ENCODE measurements at regions not wholly inside any gene's neighbourhood (a gene's known extent, or its start where the extent isn't known, plus 50 kb on each side); places are given as distances from the start of the nearest gene placed in this dataset.

GRCh38 chr9:13461414-13461991 is 182.0 kb upstream of the MPDZ start:
- Histone ChIP-seq H3K4me1 (ENCODE audit: control insufficient read depth in 2 of 2, insufficient read depth in 2 of 2, low read length in 2 of 2) (no peaks in the 10 kb centered on the region), H2AFZ (ENCODE audit: insufficient read depth, low read depth, low read length, poor library complexity, severe bottlenecking) (no peak overlapping the region), H3K79me2 (ENCODE audit: control insufficient read depth, insufficient read depth, low read length) (no peaks in the 10 kb centered on the region), H3K27me3 (replicated peaks in 1 of 4; ENCODE audit: control extremely low read depth in 1 of 4, control insufficient read depth in 3 of 4, insufficient read depth in 4 of 4, low read length in 3 of 4) (no peaks in the 10 kb centered on the region), H3K27ac (ENCODE audit: low read length in 2 of 2) (no peak overlapping the region), H3K9me3 (ENCODE audit: control extremely low read depth in 1 of 3, control insufficient read depth in 2 of 3, insufficient read depth in 1 of 3, low read length in 2 of 3) (peaks cover 0 to 4% (median 0%) of the 10 kb centered on the region in 3 donors), H4K20me1 (ENCODE audit: control insufficient read depth, insufficient read depth, low read length, poor library complexity, severe bottlenecking) (no peaks in the 10 kb centered on the region), H3K9ac (ENCODE audit: low read length) (no peak overlapping the region), H3K4me2 (replicated peaks; ENCODE audit: low read depth, low read length, poor library complexity, severe bottlenecking) (no peak overlapping the region), H3K36me3 (replicated peaks in 1 of 2; ENCODE audit: control extremely low read depth in 1 of 2, control insufficient read depth in 1 of 2, extremely low read depth in 1 of 2, insufficient read depth in 2 of 2, low read length in 1 of 2) (no peaks in the 10 kb centered on the region), H3K4me3 (ENCODE audit: control extremely low read depth in 1 of 5, extremely low read depth in 1 of 5, insufficient read depth in 1 of 5, low read depth in 2 of 5, low read length in 4 of 5) (no peak overlapping the region)
- POLR2A ChIA-PET, result no interaction called here
- Mint-ChIP-seq H3K4me3 (no peak overlapping the region), H3K27me3 (no peaks in the 10 kb centered on the region), H3K27ac (no peak overlapping the region), H3K4me1 (no peaks in the 10 kb centered on the region), H3K9me3 (ENCODE audit: insufficient read depth) (peaks cover 3% of the 10 kb centered on the region)
- intact Hi-C loops (cut with micrococcal nuclease), result no loop called here
- 93% methylated on average over 3 of the region's 4 CpGs for WGBS (ENCODE audit: insufficient coverage)
- CTCF ChIA-PET, result no interaction called here
- DNase-seq (no peak), ATAC-seq (ENCODE audit: low read depth) (no peak)
- TF ChIP-seq CTCF (IDR thresholded peaks at IDR 0.05), result no peak
- TF ChIP-seq EZH2 (IDR thresholded peaks at IDR 0.05; ENCODE audit: borderline replicate concordance, insufficient read depth, low read depth, low read length, poor library complexity, severe bottlenecking), result no peak

- CTCF ChIA-PET, result no interaction called here
- H3K27ac Mint-ChIP-seq, result no peak overlapping the region
- TF ChIP-seq CTCF (IDR thresholded peaks at IDR 0.05), result no peak
- no peak for TF ChIP-seq EZH2 (IDR thresholded peaks at IDR 0.05; ENCODE audit: borderline replicate concordance, insufficient read depth, low read depth, low read length, poor library complexity, severe bottlenecking)
- ATAC-seq (ENCODE audit: low read depth), result no peak
- POLR2A ChIA-PET, result no interaction called here
- Histone ChIP-seq H3K27ac (ENCODE audit: low read length in 2 of 2) (no peak overlapping the region), H3K4me2 (replicated peaks; ENCODE audit: low read depth, low read length, poor library complexity, severe bottlenecking) (no peak overlapping the region), H3K9ac (ENCODE audit: low read length) (no peak overlapping the region), H3K4me1 (ENCODE audit: control insufficient read depth in 2 of 2, insufficient read depth in 2 of 2, low read length in 2 of 2) (no peaks in the 10 kb centered on the region), H4K20me1 (ENCODE audit: control insufficient read depth, insufficient read depth, low read length, poor library complexity, severe bottlenecking) (no peaks in the 10 kb centered on the region), H3K9me3 (ENCODE audit: control extremely low read depth in 1 of 3, control insufficient read depth in 2 of 3, insufficient read depth in 1 of 3, low read length in 2 of 3) (peaks cover 0 to 4% (median 0%) of the 10 kb centered on the region in 3 donors), H3K36me3 (replicated peaks in 1 of 2; ENCODE audit: control extremely low read depth in 1 of 2, control insufficient read depth in 1 of 2, extremely low read depth in 1 of 2, insufficient read depth in 2 of 2, low read length in 1 of 2) (no peaks in the 10 kb centered on the region), H3K79me2 (ENCODE audit: control insufficient read depth, insufficient read depth, low read length) (no peaks in the 10 kb centered on the region), H3K27me3 (replicated peaks in 1 of 4; ENCODE audit: control extremely low read depth in 1 of 4, control insufficient read depth in 3 of 4, insufficient read depth in 4 of 4, low read length in 3 of 4) (no peaks in the 10 kb centered on the region), H2AFZ (ENCODE audit: insufficient read depth, low read depth, low read length, poor library complexity, severe bottlenecking) (no peak overlapping the region), H3K4me3 (ENCODE audit: control extremely low read depth in 1 of 5, extremely low read depth in 1 of 5, insufficient read depth in 1 of 5, low read depth in 2 of 5, low read length in 4 of 5) (no peak overlapping the region)
- H3K4me3 Mint-ChIP-seq, result no peak overlapping the region
- H3K4me1 Mint-ChIP-seq, result no peaks in the 10 kb centered on the region
- H3K9me3 Mint-ChIP-seq (ENCODE audit: insufficient read depth), result peaks cover under 1% of the 10 kb centered on the region
- H3K27me3 Mint-ChIP-seq, result no peaks in the 10 kb centered on the region
- DNase-seq, result no peak
- intact Hi-C loops (cut with micrococcal nuclease), result loop anchor here (10.0 kb wide), 1 partner anchor 56 kb away; no protein-coding TSS in a partner anchor
- WGBS (ENCODE audit: insufficient coverage), result 44% methylated on average over 1 of the region's 3 CpGs
Observed at GRCh38 chr9:13459071-13459470, 179.6 kb upstream of the MPDZ start.

Data from B cell (primary cell).